GM12865 (cell line): ENCODE measurements at regions not wholly inside any gene's neighbourhood (a gene's known extent, or its start where the extent isn't known, plus 50 kb on each side); places are given as distances from the start of the nearest gene placed in this dataset.

Experiments
- DNase-seq: peaks from one replicate; pipeline ENCODE4 v3.0.0; 2010; ENCODE audit warnings: low read depth
- H3K4me3 ChIP-seq: 2 replicates; pipeline ENCODE4 v1.5.1; 2011; ENCODE audit warnings: mild to moderate bottlenecking, low read depth, low read length, control low read depth
- TF ChIP-seq, protein P1 (sequence below): IDR thresholded peaks from 2 replicates; pipeline ENCODE4 v1.5.1; 2011; ENCODE audit warnings: low read length, control low read depth, low read depth, inconsistent platforms; ENCODE audit not compliant: insufficient read depth; ENCODE audit errors: missing control alignments

GRCh38 chr15:93424131-93424530, 335.1 kb upstream of the RGMA start:
- H3K4me3 ChIP-seq = no peak overlapping the region
- TF ChIP-seq, protein P1, sequence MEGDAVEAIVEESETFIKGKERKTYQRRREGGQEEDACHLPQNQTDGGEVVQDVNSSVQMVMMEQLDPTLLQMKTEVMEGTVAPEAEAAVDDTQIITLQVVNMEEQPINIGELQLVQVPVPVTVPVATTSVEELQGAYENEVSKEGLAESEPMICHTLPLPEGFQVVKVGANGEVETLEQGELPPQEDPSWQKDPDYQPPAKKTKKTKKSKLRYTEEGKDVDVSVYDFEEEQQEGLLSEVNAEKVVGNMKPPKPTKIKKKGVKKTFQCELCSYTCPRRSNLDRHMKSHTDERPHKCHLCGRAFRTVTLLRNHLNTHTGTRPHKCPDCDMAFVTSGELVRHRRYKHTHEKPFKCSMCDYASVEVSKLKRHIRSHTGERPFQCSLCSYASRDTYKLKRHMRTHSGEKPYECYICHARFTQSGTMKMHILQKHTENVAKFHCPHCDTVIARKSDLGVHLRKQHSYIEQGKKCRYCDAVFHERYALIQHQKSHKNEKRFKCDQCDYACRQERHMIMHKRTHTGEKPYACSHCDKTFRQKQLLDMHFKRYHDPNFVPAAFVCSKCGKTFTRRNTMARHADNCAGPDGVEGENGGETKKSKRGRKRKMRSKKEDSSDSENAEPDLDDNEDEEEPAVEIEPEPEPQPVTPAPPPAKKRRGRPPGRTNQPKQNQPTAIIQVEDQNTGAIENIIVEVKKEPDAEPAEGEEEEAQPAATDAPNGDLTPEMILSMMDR = no peak
- no peak for DNase-seq

GRCh38 chr15:93422476-93422875, 333.5 kb upstream of the RGMA start:
- DNase-seq = no peak
- TF ChIP-seq, protein P1 = no peak
- no peak overlapping the region for H3K4me3 ChIP-seq

- DNase-seq = no peak
- no peak overlapping the region for H3K4me3 ChIP-seq
- TF ChIP-seq, protein P1 = no peak
Measured at GRCh38 chr15:93420477-93420876, 331.5 kb upstream of the RGMA start.

- no peak for DNase-seq
- H3K4me3 ChIP-seq = no peak overlapping the region
- TF ChIP-seq, protein P1 = no peak
Measured at GRCh38 chr15:93420050-93420452, 331.0 kb upstream of the RGMA start.

DNA sequence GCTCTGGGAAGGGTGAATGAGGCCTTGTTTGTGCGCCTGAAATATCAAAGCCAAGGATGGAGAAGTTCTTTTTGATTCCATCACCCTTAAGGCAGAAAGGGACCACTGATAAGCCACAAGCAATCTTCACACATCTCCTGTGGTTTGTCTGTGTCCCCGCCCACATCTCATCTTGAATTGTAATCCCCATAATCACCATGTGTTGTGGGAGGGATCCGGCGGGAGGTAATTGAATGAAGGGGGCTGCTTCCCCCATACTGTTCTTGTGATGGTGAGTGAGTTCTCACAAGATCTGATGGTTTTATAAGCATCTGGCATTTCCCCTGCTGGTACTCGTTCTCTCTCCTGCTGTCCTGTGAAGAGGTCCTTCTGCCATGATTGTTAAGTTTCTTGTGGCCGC, 329.6 kb upstream of the RGMA start:
- TF ChIP-seq, protein P1 = no peak

GRCh38 chr15:93417631-93418030, 328.6 kb upstream of the RGMA start:
- no peak for DNase-seq
- no peak overlapping the region for H3K4me3 ChIP-seq
- TF ChIP-seq, protein P1 = no peak

More for the DNA sequence above, 329.6 kb upstream of the RGMA start:
- H3K4me3 ChIP-seq = no peak overlapping the region
- DNase-seq = no peak

DNA sequence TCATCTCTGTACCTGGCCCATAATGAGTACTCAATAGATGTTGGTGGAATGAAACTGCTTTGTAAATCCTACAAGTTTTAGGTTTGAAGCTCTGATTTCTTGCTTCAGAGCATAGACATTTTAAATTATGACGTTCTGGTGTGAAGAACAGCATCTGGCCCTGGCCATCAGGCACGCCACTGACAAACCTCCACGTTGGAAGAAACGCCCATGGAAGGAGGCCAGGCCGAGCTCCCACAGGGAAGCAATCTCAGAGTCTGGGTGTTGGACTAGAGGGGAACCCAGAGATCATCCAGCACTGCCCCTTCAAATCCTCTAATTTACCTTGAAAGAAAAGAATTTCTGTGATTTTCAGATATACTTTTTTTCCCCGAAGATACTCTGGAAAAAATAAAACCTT, 328.1 kb upstream of the RGMA start:
- no peak overlapping the region for H3K4me3 ChIP-seq
- TF ChIP-seq, protein P1 = no peak
- no peak for DNase-seq
